GM18507 (cell line): ENCODE measurements at regions not wholly inside any gene's neighbourhood (a gene's known extent, or its start where the extent isn't known, plus 50 kb on each side); places are given as distances from the start of the nearest gene placed in this dataset.
A peak's percentile ranks its signal among the peaks of the same experiment; 100 is the strongest.

Experiments
- DNase-seq: peaks from one replicate; pipeline ENCODE4 v3.0.0; 2011; ENCODE audit warnings: low read depth; ENCODE audit not compliant: insufficient read length; ENCODE audit errors: extremely low spot score
- FAIRE-seq: peaks from 2 replicates; lab custom pipeline; 2011; peaks lifted over from hg19 to GRCh38; lab: Jason Lieb, UNC

DNA sequence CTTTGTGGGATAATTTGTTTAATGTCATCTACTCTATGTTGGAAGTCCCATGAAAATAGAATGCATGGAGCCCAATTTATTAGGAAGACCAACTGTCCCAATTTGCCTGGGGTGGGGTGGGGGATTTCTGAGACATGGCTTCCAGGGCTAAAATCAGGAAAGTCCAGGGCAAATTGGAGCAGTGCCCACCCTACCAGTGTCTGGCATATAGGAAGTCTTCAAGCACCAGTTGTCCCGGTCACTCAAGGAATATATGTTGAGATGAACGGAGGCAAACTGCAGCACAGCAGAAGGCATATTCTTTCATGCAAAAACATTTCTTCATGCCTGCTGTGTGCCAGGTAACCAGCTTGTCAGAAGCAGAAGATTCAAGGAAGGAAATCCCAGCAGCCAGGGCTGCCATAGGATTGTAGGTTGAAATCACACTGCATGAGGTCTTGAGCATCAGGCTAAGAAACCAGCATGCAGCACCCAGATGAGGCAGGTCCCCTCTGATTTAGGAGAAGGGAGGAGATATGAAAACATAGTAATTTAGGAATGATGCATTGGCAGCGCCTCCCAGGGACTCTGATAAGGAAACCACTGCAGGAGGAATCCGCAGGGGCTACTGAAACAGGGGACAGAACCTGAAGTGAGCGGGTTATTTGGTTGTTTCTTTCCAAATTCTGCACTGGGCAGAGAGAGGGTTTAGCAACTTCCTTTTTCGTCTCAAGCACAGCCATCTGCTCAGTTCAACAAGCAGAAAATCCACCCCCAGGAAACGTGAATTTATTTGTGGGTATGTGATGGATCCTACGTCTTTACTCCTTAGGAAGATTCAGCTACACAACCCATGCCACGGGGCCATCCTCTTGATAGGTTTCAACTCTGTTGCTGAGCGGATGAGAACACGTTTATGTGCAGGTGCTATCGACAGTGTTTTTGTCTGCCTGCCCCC lies 112.6 kb upstream of the CPEB4 start:
- FAIRE-seq (no peak), DNase-seq (no peak)

DNA sequence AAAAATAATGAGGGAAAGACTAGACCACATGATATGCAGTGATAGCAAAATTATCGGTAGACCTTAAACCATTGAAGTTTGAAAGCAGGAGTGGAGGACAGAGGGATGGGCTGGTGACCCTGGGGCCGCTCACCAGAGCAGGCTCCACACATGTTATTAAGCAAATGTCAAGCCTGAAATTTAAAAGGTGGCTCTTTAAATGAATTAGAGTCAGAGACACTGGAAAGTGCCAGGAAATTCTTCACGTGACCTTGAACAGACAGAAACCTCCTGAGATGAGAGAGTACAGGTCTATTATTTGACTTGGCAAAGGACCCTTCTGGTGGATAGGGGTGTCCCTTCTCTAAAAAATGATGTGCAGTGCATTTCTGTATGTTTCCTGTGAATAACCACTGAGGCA lies 111.0 kb upstream of the CPEB4 start:
- no peak for FAIRE-seq
- DNase-seq, result no peak

DNA sequence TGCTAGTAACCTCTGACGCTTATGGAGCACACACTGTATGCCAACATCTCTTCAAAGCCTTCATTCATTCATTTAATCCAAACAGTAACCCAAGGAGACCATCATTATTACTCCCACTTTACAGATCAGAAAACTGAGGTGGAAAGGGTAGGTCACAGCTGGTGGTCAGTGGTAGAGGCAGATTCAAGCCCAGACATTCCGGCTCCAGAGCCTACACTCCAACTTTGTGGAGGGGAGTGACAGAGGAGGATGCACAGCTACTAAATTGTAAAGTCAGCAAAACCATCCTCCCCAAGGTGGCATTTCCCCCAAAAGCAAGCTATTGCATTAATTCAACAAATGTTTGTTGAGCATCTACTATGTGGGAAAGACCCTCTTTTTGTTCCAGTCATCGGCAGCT lies 110.5 kb upstream of the CPEB4 start:
- FAIRE-seq, result no peak

DNA sequence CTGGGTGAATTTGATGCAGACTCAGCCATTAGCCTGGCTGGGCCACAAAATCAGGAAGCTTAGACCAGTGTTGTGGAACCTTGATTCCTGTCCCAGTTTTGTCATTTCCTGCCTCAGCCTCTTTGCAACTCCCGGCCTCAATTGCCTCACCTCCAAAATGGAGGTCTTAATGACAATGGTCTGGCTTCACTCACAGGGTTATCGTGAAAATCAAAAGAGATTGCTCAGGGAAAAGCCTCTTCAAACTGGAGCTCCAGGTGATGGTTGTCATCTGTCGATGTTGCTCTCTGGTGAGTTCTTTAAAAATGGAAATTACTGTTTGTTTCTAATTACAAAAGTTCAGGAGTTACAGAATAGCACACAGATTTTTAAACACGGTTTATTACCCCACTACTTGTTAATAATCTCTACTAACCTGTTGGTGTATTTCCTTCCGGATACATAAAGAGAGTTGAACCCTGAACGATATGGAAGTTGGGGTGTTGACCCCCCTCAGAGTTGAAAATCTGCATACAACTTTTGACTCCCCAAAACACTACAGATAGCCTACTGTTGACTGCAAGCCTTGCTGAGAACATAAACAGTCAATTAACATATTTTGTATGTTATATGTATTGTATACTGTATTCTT lies 109.9 kb upstream of the CPEB4 start:
- DNase-seq (no peak), FAIRE-seq (no peak)

More for the DNA sequence above, 110.5 kb upstream of the CPEB4 start:
- DNase-seq, result no peak

DNA sequence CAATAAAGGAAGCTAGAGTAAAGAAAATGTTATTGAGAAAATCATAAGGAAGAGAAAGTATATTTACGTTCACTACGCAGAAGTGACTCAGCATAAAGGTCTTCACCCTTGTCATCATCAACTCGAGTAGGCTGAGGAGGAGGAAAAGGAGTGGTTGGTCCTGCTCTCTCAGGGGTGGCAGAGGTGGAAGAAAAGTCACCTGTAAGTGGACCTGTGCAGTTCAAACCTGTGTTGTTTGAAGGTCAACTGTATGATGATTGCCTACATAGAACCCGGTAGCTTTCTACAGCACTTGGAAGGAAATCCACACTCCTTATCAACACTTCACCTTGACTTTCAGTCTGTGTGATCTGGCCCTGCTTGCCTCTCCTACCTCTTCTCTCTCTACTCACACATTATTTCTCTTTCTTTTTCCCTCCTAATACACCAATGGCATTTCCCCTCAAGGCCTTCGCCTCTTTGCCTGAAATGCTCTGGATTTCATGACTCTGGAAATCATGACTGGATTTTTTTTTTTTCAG lies 109.3 kb upstream of the CPEB4 start:
- DNase-seq (no peak), FAIRE-seq (no peak)

DNA sequence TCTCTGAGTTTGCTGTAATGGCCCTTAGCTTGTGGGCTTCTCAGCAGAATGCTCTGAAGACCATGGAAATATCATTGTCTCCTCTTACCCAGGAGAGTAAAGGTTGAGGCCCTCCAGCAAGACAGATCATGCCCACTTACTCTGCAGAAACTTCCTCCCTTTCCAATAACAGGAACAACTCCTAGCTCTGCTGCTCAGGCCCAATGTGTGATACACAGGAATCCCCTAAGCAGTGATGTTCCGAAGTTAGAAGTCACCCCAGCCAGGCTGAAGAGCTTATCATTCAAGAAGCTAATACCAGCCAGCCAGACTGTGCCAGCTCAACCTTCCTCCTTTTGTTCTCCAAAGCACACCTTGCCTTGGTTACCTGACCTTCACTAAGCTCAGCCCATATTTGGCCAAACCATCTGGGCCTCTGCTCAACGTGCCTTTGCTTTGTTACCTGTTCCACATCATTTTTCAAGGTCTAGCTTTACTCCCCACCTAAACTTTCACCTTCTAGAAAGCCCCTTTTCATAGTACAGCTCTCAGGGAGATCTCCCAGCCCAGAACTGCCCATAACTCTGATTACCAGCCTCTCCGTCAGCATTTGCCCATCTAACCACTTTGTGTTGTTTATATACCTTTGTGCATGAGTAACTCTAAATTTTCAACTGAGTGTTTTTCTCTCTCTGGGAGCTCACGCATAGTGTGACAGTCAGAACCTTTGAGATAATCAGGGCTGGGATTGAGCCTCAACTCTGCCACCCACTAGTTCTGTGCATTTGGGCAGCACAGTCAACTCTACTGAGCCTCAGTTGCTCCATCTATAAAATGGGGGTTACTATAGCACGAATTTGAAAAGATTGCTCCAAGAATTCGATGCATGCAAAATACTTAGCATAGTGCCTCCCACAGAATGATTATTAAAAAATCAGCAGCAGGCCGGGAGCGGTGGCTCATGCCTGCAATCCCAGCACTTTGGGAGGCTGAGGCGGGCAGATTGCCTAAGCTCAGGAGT lies 107.6 kb upstream of the CPEB4 start:
- no peak for FAIRE-seq

DNA sequence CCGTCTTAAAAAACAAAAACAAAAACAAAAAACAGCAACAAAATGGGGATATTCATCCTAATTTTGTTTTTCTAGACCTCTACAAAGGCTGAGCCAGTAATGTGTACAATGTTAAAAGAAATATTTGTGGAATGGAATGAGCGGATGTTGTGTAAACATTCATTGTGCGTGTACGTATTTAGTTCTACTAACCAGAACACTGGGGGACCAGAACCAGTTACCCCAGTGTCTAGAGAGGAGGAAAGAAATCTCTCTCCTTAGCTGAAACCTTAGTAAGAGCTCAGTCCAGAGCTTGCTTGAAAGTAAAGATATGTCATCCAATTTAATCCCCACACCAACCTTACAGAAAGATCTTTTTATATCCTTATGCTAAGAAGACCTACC lies 106.7 kb upstream of the CPEB4 start:
- no peak for DNase-seq
- no peak for FAIRE-seq

More for the DNA sequence above, 107.6 kb upstream of the CPEB4 start:
- no peak for DNase-seq

DNA sequence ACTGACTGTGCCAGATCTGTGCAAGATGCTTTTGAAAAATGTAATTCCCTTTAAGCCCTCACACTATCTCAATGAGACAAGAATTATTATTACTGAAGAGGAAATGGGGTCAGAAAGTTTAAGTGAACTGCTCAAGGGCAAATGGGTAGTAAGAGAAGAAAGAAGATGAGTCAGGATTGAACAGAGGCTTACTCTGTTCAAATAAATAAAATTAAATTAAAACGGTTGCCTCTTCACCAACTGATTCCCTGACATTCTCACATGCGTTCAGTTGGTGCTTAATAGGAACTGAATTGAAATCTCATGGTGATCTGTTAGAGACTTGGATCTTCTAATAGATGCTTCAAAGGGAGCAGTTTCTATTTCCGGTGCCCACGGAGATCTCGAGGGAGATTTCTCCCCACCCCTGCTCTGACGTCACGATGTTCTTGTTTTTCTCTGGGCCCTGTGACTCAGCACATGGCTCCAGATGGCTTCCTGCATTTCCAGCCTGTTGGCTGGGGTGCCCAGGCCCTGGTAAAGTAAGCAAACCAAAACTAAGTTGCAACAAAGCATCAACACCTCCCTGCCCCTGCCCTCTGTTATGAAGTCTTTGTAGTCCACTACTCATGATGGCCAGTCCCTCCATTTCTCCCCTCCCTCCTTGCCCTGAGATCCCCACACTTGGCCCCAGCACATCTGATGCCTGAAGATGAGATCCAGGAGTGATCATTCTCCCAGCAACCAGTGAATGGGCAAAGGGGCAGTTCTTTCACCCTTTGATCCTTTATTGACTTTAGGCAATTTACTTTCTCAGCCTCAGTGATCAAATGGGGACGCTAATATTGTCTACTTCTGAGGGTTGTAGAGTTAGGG lies 106.1 kb upstream of the CPEB4 start:
- FAIRE-seq, result no peak
- no peak for DNase-seq

DNA sequence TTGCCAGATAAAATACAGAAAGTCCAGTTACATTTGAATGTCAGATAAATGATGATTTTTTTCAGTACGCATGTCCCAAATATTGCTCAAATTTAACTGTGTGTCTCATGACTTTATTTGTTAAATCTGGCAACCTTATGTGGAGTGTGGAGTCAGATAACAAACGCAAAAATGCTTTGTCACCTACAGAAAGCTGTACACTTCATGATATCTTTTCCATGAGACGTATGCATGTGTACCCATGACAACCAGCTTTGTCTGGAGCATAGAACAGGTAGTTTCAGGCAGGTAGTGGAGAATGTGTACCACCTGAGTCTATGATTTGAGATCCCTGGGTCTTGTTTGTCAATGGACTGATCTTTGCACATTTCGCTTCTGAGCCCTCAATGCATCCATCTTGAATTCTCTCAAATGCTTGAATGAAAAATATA lies 105.5 kb upstream of the CPEB4 start:
- FAIRE-seq, result no peak
- no peak for DNase-seq

DNA sequence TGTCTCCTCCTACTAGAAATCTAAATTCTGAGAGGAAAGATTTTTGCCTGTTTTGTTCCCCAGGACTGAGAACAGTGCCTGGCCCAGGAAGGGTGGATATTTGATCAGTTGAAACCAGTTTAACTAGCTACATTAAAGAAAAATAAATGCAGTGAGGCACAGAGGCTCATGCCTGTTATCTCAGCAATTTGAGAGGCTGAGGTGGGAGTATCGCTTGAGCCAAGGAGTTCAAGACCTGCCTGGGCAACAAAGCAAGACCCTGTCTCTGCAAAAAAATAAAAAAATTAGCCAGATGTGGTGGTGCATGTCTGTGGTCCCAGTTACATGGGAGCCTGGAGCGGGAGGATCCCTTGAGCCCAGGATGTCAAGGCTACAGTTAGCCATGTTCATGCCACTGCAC lies 104.8 kb upstream of the CPEB4 start:
- FAIRE-seq, result no peak
- no peak for DNase-seq

DNA sequence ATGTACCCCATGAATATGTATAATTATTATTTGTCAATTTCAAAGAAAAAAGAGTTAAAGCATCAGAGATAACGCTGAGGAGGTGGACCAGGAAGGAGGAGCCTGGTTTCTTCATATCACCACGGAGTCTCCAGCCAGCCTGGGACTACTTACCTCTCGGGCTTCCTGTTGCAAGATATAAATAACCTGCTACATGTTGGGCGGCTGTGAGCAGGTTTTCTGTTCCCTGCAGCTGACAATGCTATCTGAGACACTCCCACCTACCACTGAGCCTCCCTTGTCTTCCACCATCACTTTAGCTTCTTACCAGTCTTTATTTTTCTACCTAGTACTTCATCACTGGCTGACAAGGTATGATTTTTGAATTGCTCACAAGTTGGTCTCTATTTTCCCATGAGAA lies 102.7 kb upstream of the CPEB4 start:
- FAIRE-seq (no peak), DNase-seq (no peak)

DNA sequence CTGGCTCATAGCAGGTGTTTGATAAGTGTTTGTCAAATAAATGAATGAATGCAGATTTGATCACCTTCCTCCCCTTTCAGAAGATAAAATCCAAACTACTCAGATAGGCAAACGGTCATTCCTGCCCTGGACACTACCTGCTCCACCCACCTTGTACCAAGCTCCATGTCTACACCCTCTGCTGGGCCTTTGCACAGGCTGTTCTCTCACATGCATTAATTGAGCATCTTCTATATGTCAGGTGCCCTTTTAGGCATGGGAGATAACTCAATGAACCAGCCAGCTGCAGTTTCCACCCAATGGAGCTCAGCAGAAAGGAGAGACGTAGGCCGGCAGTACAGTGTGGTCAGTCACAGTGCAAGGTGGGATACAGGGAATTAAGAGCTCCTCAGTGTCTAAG lies 102.3 kb upstream of the CPEB4 start:
- FAIRE-seq, result no peak
- no peak for DNase-seq

DNA sequence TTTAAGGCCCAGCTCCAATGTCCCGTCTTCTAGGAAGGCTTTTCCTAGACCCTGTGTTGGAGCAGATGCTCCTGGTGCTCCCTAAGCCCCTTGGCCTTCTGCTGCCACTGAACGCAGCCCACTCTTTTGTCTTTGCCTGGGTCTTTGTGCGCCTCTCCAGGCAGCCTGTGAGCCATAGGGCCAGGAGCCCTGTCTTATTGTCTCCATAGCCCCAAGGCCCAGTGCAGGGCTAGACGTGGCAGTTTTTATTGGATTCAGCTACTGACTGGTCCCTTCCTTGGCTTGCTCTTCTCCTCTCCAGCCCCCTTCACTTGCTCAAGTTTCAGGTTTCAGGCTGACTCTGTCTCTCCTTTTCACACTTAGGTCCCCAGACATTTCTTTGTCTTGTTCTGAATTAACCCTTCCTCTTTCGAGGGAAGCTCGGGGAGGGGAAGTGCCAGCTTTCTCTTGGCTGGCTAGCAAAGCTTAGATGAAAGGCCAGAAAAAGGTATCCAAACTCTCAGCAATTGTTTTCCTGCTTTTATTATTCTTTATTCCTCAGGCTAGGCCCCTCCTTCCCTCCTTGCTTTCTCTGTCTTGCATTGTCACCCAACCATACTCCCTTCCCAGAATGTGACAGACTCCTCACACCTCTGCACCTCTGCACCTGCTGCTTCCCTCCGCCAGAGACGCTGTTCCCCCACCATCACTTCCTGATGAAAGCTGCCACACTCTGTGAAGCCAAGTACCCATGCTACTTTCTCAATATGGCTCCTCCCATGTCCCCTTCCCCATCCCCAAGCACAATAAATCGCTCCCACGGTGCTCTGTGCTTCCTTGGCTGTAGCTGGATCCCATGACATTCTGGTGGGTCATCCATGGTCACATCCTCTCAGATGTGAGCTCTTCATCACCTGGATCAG lies 101.6 kb upstream of the CPEB4 start:
- DNase-seq (peak; percentile 56), FAIRE-seq (peak; percentile 75)

DNA sequence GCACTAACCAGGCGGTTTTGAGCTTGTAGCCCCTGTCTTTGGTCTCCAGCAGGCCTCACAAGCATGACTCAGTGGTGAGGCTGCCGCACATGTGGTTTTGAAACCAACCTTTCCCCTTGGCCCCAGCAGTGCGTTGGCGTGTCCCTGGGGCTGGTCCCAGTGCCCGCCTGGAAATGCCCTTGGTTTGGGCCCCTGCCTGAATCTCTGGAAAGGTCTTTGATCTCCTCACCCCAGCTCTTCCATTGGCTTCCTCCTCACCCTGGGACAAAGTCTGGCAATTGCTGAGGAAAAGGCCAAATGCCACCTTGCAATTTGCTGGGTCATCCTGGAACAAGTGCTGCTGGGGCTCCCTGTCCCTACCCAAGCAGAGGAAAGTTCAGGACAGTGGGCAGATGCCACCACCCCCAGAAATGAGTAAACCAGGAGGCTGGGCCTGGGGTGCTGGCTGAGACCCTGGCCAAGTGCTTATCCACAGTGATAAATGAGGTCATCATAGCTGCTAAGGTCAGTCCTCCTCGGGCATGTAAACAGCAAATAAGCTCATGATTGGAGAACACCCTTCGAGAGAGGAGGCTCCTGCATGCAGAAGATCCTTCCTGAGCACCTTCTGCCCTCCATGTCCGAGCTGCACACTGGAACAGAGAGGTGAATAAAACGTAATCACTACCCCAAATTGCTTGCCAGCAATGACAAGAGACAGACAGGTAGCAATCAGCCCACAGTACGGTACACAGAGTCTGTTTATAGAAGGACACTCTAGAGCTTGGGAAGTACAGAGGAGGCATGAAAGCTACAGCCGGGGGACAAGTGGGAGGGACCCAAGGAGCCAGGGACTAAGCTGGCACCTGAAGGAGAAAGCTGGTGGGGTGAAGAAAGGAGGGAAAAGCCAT lies 98.9 kb upstream of the CPEB4 start:
- DNase-seq, result no peak
- FAIRE-seq, result no peak

DNA sequence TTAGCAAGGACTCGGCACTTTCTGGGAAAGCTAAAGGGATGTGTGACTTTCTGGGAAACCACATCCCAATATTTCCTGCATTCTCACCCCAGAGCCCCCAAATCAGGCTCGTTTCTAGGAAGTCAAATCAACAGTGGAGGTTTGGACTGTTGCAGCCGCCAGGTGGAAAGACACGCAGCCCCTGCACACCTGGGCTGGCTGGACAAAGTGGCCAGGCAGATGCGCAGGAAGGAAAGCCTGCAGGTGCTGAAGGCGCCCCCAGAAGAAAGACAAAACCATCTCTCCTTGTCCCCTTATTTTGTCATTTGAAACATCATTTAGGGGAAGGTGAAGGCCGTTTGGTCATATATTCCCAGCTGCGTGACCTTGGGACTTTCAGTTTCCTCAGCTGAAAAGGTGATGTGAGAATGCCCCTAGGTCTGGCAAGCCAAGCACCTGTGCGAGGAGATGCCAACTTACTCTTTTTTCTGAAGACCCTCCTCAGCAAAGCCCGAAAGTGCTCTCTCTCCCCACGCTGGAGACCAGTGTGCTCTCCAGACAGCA lies 97.9 kb upstream of the CPEB4 start:
- FAIRE-seq (no peak), DNase-seq (no peak)

DNA sequence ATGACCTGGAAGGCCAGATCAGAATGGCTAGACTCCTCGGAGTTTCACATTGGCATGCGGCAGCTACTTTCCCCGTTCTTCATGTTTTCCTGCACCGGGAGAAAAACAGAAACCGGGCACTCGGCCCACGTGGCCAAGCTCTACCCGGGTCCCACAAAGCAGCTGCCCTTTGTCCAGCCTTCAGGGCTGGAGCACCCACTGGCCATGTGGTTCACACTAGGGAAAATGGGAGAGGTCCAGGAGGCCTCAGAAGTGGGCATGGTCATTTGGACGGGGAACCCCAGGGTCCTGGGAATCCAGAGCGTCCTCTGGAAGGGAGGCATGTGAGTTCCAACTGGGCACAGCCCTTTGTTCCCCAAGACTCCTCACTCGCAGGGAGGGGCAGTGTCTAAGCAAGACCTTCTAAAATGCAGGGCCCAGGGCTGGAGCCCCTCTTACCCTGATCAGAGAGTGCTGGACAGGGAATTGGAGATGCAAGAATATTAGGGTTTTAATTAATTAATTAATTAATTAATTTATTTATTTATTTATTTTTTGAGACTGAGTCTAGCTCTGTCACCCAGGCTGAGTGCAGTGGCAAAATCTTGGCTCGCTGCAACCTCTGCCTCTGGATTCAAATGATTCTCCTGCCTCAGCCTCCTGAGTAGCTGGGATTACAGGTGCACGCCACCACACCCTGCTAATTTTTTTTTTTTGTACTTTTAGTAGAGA lies 97.2 kb upstream of the CPEB4 start:
- DNase-seq (no peak), FAIRE-seq (no peak)
